ENCODE measurements at regions not wholly inside any gene's neighbourhood (a gene's known extent, or its start where the extent isn't known, plus 50 kb on each side); places are given as distances from the start of the nearest gene placed in this dataset.
"Not testable (repeated sequence)": the region's sequence is repeated elsewhere in the genome, so short reads cannot be mapped to it uniquely, and the experiment has no call there.

GRCh38 chr6:131430531-131430930, 142.5 kb upstream of the ARG1 start:
- peaks cover 30% of the 10 kb centered on the region for H3K9me3 Mint-ChIP-seq
- H3K4me3 Mint-ChIP-seq: no peak overlapping the region
- H3K4me1 Mint-ChIP-seq: peaks cover 2% of the 10 kb centered on the region
- no peaks in the 10 kb centered on the region for H3K27me3 Mint-ChIP-seq (ENCODE audit: low read depth)
- TF ChIP-seq CTCF (IDR thresholded peaks at IDR 0.05; ENCODE audit: unreplicated experiment): no peak
- DNase-seq (ENCODE audit: low spot score in 2 of 2, unreplicated experiment in 2 of 2): no peak
- no peaks in the 10 kb centered on the region for H3K36me3 Mint-ChIP-seq
- no peak overlapping the region for H3K27ac Mint-ChIP-seq

GRCh38 chr6:131431718-131432117, 141.3 kb upstream of the ARG1 start:
- no peaks in the 10 kb centered on the region for H3K36me3 Mint-ChIP-seq
- no peak for DNase-seq (ENCODE audit: low spot score in 2 of 2, unreplicated experiment in 2 of 2)
- peaks cover 40% of the 10 kb centered on the region for H3K9me3 Mint-ChIP-seq
- H3K4me3 Mint-ChIP-seq: no peak overlapping the region
- no peak overlapping the region for H3K27ac Mint-ChIP-seq
- no peaks in the 10 kb centered on the region for H3K27me3 Mint-ChIP-seq (ENCODE audit: low read depth)
- no peak for TF ChIP-seq CTCF (IDR thresholded peaks at IDR 0.05; ENCODE audit: unreplicated experiment)
- peaks cover under 1% of the 10 kb centered on the region for H3K4me1 Mint-ChIP-seq

GRCh38 chr6:131433927-131434326, 139.1 kb upstream of the ARG1 start:
- Mint-ChIP-seq H3K36me3 (no peaks in the 10 kb centered on the region), H3K4me1 (no peaks in the 10 kb centered on the region), H3K9me3 (peaks cover 49% of the 10 kb centered on the region), H3K27ac (no peak overlapping the region), H3K4me3 (no peak overlapping the region), H3K27me3 (ENCODE audit: low read depth) (no peaks in the 10 kb centered on the region)
- DNase-seq (ENCODE audit: low spot score in 2 of 2, unreplicated experiment in 2 of 2): no peak
- no peak for TF ChIP-seq CTCF (IDR thresholded peaks at IDR 0.05; ENCODE audit: unreplicated experiment)

GRCh38 chr6:131436358-131436757, 136.7 kb upstream of the ARG1 start:
- no peak overlapping the region for H3K27ac Mint-ChIP-seq
- TF ChIP-seq CTCF (IDR thresholded peaks at IDR 0.05; ENCODE audit: unreplicated experiment): no peak
- H3K4me3 Mint-ChIP-seq: no peak overlapping the region
- no peaks in the 10 kb centered on the region for H3K27me3 Mint-ChIP-seq (ENCODE audit: low read depth)
- peaks cover 49% of the 10 kb centered on the region for H3K9me3 Mint-ChIP-seq
- no peak for DNase-seq (ENCODE audit: low spot score in 2 of 2, unreplicated experiment in 2 of 2)
- H3K36me3 Mint-ChIP-seq: no peaks in the 10 kb centered on the region
- no peaks in the 10 kb centered on the region for H3K4me1 Mint-ChIP-seq

- Mint-ChIP-seq H3K9me3 (peaks cover 14% of the 10 kb centered on the region), H3K27me3 (ENCODE audit: low read depth) (no peaks in the 10 kb centered on the region), H3K36me3 (no peaks in the 10 kb centered on the region), H3K4me3 (no peak overlapping the region), H3K27ac (no peak overlapping the region), H3K4me1 (no peaks in the 10 kb centered on the region)
- TF ChIP-seq CTCF (IDR thresholded peaks at IDR 0.05; ENCODE audit: unreplicated experiment): no peak
- DNase-seq (ENCODE audit: low spot score in 2 of 2, unreplicated experiment in 2 of 2): no peak
Observed at GRCh38 chr6:131443014-131443413, 130.0 kb upstream of the ARG1 start.

- no peak for TF ChIP-seq CTCF (IDR thresholded peaks at IDR 0.05; ENCODE audit: unreplicated experiment)
- Mint-ChIP-seq H3K27ac (no peak overlapping the region), H3K36me3 (no peaks in the 10 kb centered on the region), H3K9me3 (peaks cover 9% of the 10 kb centered on the region), H3K27me3 (ENCODE audit: low read depth) (no peaks in the 10 kb centered on the region), H3K4me1 (no peaks in the 10 kb centered on the region), H3K4me3 (no peak overlapping the region)
- DNase-seq (ENCODE audit: low spot score in 2 of 2, unreplicated experiment in 2 of 2): no peak
Observed at GRCh38 chr6:131443514-131443913, 129.5 kb upstream of the ARG1 start.

- DNase-seq (ENCODE audit: low spot score in 2 of 2, unreplicated experiment in 2 of 2); H3K4me1 Mint-ChIP-seq; H3K36me3 Mint-ChIP-seq; H3K9me3 Mint-ChIP-seq; H3K4me3 Mint-ChIP-seq; H3K27me3 Mint-ChIP-seq (ENCODE audit: low read depth); H3K27ac Mint-ChIP-seq: not testable (repeated sequence)
Observed at GRCh38 chr6:131445356-131445755, 127.7 kb upstream of the ARG1 start.
